NCI-H345 treated with DMSO at 0.1 percent for 48 hours (cell line): ENCODE measurements at regions not wholly inside any gene's neighbourhood (a gene's known extent, or its start where the extent isn't known, plus 50 kb on each side); places are given as distances from the start of the nearest gene placed in this dataset.
"Not testable (repeated sequence)": the region's sequence is repeated elsewhere in the genome, so short reads cannot be mapped to it uniquely, and the experiment has no call there.

Experiments
- DNase-seq: peaks from one replicate; lab custom pipeline; 2025; ENCODE audit not compliant: unreplicated experiment; lab: John Stamatoyannopoulos, UW

DNA sequence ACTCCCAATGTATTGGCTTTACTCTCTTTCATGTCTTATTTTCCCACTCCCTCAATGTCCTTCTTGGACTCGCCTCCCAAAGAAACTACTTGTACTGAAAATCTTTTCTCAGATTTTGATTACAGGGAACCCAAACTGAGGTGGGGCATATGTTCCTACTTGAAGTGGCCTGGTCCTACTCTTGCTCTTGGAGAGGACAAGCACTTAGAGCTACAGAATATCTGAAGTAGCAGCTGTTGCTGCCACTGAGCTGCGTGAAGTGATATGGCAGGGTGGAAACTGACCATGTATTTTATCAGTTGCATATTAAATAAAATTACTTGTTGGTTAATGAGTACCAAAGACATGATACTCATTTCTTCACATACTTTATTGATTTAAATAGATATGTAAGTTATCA is 129.5 kb downstream of the TSEN15 start:
- no peak for DNase-seq

- no peak for DNase-seq
Measured at GRCh38 chr1:184183919-184184318, 132.4 kb downstream of the TSEN15 start.

DNA sequence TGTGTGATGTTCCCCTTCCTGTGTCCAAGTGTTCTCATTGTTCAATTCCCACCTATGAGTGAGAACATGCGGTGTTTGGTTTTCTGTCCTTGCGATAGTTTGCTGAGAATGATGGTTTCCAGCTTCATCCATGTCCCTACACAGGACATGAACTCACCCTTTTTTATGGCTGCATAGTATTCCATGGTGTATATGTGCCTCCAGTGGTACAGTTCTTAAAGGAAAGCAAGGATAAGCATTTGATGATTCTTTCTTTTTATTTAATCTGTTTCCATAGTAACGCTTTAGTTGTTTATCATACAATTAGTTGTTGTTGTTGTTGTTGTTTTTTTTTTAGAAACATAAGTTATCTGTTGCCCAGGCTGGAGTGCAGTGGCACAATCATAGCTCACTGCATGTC is 133.1 kb downstream of the TSEN15 start:
- DNase-seq, result not testable (repeated sequence)

- DNase-seq, result no peak
Measured at GRCh38 chr1:184185347-184185746, 133.8 kb downstream of the TSEN15 start.

GRCh38 chr1:184186167-184186566 is 134.6 kb downstream of the TSEN15 start:
- DNase-seq, result no peak

- DNase-seq, result no peak
Measured at GRCh38 chr1:184187097-184187496, 135.6 kb downstream of the TSEN15 start.

- DNase-seq, result no peak
Measured at GRCh38 chr1:184188037-184188436, 136.5 kb downstream of the TSEN15 start.

DNA sequence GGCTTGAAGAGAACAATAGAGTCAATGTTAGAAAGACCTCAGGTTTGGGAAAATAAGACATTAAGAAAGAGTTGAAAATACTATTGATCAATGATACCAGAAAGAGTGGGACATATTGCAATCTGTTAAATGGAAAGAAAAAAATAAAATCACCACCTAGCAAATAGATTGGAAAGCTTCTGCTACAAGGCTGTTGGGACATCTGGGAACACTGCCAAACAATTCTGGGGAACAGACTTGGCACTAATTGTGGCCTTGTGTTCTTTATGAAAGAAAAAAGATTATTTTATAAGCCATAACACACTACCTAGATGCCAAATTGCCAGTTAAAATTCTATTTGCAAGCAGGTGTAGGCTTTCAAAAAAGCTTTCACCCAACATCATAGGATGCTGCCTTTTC is 137.8 kb downstream of the TSEN15 start:
- no peak for DNase-seq

DNA sequence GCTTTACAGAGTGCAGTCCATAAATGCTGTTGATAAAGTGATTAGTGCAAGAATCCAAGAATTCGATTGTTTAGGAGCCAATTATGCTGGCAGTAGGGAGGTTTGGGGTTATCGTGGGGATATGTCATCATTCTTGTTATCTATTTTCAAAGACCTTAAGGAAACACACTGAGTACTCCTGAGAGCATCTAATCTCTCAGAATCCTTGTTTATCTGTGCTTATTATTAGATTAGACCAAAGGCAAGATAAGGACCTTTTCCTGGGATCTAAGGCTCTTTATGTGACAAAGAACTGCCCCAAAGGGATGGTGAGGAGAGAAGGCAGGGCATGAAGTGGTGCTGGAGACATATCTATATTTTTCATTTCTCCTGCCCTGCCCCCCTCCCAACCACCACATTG is 139.1 kb downstream of the TSEN15 start:
- no peak for DNase-seq

GRCh38 chr1:184191181-184191621 is 139.7 kb downstream of the TSEN15 start:
- DNase-seq, result no peak

DNA sequence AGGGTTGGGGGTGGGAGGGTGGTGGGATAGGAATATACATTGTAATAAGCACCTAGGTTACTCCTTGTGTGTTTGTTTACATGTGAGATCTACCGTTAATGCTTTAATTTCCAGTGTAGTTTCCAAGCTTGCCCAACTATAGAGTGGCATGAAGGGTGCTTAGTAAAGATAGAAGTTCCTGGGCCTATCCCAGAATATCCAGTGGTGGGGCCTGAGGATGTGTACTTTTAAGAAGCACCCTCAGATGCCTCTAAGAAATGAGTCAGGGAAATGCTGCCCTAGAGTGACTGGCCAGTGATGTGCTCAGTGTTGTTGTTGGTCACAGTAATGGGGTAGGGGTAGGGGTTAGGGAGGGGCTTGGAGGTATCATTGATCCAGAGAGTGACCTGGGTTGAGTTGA is 141.3 kb downstream of the TSEN15 start:
- no peak for DNase-seq

DNA sequence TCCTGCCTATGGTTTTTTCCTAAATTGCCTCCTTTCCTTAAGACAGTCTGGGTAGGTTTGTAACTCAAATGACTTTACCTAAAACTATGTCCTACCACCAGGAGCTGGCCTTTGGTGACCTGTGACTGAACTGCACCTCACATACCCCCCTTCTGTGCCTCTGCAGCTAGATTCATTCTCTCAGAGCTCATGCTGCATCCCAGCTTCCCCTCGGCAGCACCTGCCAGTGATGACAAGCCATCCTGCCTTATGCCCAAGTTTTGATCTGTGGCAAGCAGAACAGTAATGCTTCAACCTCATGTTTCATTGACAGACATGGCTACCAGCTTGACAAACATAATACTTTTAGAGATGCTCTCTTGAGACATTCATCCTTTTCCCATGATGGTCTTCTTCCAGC is 141.9 kb downstream of the TSEN15 start:
- no peak for DNase-seq

DNA sequence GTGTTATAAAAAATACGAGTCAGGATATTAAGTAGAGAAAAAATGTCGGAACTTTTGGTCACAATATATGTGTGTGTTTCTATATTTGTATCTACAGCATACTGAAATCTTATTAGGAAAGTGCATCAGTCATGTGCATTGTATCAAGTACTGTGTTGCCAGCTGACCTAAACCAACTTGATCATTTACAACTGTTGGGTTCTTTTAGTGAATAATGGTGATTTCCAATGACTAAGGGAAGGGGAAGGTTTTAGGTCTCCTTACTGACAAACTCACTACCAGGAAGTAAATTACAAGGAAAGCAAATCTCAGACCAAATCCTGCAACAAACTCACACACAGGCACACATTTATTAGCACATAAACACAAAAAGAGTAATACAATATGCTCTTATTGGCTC is 142.7 kb downstream of the TSEN15 start:
- no peak for DNase-seq

GRCh38 chr1:184195722-184196121 is 144.2 kb downstream of the TSEN15 start:
- DNase-seq, result not testable (repeated sequence)

DNA sequence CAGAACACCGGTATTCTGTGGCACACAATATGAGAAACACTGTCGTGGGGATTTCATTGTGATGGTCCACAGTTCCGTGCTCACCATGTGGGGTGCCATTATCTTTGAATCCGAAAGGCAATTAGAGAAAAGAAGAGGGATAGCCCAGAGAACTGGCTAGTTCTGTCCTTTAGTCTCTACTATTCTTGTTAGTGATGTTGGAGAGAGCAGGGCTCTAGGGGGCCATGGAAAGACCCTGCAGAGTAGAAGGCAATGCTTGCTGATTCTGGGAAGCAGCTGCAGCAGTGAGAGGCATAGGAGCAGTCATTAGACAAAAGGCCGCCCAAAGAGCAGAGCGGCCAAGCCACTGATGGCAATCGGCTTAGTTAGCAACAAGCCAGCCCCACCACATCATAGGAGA is 146.3 kb downstream of the TSEN15 start:
- no peak for DNase-seq

- no peak for DNase-seq
Measured at GRCh38 chr1:184199036-184199435, 147.5 kb downstream of the TSEN15 start.

DNA sequence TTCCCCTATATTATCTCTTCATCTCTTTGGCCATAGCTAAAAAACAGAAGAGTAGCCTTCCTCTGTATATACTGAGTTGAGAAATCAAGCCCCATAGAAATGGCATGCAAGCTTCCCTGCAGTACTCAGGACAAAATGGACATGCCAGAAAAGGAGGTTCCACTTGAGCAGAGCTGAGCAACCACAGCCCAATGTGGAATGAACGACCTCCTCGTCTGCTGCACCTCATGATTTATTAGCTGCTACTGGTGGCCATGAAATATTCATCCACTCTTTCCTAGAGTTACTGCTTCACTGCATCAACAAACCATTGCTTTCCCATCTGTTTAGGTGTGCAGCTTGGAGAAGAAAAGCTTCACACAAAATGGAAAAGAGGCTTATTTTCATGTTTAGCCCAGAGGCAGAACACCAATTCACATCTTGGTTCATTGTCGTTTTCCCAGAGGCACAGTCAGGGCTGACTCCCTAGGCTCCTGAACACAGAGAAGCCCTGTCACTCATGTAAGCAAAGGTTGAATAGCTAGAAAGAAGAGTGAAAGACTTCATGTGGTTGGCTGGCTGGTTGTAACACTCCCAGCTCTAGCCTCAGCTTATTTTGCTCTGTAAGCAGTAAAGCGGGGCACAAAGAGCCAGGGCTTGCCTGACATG is 148.0 kb downstream of the TSEN15 start:
- no peak for DNase-seq

- DNase-seq, result no peak
Measured at GRCh38 chr1:184208622-184209021, 157.1 kb downstream of the TSEN15 start.

- no peak for DNase-seq
Measured at GRCh38 chr1:184210031-184210430, 158.5 kb downstream of the TSEN15 start.

DNA sequence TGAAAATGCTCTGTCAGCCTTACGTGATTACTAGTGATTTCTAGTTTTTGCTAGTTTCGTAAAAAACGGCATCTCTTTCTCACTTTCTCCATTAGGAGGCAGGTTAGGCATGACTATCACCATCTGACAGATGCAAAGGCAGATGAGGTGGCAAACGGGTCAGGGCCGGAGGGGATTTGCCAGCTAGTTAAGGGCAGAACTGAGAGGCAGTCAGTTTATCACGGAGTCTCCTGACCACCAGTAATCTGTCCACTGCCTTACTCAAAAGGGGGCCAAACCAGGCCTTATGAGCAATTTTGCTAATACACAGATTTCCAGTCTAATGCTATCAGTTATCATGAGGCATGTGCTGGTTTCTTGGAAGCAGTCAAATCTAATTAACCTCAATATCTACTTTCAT is 159.3 kb downstream of the TSEN15 start:
- DNase-seq, result no peak

- no peak for DNase-seq
Measured at GRCh38 chr1:184212649-184213314, 161.3 kb downstream of the TSEN15 start.

GRCh38 chr1:184214128-184214527 is 162.6 kb downstream of the TSEN15 start:
- no peak for DNase-seq
